ENCODE measurements at regions not wholly inside any gene's neighbourhood (a gene's known extent, or its start where the extent isn't known, plus 50 kb on each side); places are given as distances from the start of the nearest gene placed in this dataset.
A peak's percentile ranks its signal among the peaks of the same experiment; 100 is the strongest.

DNA sequence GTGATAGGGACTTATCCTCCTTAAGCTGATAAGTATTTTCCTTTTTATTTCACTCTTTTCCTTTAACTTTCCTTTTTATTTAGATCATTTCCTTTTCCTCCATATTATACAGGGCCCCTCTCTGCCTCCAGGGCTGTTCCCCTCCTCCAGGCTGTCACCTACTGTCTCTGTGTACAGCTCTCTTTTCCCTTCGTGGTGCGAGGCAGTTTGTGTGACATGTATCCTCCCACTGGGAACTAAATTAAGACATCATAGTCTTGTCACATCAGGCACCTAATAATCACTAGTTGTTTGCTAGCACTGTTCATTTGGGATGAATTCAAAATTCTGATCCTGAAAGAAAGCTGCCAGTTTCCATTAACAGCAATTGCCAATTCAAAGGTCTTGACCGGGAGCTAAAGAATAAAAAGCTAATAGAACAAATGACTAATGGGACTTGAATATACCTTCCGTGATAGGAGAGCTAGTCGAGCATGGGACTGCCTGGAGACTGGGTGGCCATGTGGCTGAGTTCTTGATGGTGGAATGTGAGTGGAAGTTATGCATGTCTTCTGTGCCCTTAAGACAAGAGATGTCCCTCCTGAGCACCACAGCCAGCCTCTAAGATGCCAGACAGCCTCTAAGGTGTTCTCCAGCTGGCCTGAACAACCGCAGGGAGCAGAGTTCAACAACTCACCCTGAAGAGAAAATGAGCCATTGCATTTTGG is 77.7 kb upstream of the LRRC55 start:
- no peak for DNase-seq

DNA sequence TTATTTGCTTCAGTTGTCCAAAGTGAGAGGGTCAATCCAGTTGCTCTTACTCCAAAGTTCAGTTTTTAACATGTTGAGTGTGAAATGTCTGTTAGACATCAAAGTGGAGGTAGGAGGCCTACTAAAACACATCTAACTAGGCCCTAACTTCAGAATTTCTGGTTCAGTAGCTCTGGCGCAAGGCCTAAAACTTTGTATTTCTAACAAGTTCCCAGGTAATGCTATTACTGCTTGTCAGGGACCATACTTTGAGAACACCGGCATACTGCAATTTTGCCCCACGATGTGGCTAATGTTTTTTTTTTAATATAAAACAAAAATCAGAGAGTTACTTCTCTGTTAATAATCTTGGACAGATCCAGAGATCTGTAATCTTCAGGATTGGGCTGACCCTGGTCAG is 72.4 kb upstream of the LRRC55 start:
- DNase-seq, result no peak

DNA sequence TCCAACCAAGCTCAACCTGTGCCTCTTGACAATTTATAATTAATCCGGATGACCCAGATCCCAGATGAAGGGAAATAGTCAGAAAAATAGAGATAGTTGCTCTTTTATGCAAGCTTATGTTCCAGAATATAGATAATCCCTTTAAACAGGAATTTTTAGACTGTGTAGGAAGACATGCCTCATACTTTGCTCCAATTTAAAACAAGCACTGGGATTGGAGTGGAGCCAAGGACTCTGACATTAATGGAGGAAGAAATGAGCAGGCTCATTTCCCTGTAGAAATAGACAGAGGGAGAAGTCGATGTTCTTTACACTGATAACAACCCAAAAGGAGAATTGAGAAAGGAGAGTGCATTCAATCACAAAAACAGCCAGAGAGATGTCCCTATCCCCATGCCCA is 70.1 kb upstream of the LRRC55 start:
- no peak for DNase-seq

- peak; percentile 87 for DNase-seq
Measured at GRCh38 chr11:57116654-57117053, 65.1 kb upstream of the LRRC55 start.

DNA sequence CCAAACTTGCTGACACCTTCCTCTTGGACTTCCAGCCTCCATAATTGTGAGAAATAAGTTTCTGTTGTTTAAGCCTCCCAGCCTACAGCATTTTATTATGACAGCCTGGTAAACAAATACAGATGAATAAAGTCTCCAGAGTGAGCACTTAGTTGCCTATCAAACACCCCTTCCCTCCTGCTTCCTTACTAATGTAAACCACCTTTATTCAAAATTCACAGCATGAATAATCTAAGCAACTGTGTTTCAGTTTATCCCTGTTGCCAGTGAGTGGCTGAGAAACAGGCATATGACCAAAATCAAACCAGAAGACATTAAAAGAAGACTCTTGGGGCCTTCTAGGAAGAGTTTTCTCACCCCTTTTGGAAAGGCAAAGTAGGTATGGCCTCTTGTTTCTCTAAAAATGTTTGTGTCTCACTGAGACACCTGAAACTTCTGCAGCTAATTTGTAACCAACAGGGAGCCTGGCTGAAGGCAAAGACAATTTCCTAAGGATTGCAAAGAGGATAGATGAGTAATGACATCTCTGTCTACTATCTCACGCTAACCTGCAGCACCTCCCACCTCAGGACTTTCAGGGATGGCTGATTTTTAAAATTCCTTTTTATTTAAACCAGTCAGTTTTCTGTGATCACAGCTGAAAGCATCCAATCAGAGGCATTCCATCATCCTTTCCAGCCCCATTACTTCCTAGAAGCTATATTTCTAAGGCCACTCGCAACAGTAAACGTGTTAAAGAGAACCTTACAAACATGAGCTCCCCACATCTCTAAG is 61.4 kb upstream of the LRRC55 start:
- no peak for DNase-seq

GRCh38 chr11:57121996-57122395 is 59.8 kb upstream of the LRRC55 start:
- DNase-seq, result peak; percentile 18

- no peak for DNase-seq
Measured at GRCh38 chr11:57123590-57123989, 58.2 kb upstream of the LRRC55 start.

DNA sequence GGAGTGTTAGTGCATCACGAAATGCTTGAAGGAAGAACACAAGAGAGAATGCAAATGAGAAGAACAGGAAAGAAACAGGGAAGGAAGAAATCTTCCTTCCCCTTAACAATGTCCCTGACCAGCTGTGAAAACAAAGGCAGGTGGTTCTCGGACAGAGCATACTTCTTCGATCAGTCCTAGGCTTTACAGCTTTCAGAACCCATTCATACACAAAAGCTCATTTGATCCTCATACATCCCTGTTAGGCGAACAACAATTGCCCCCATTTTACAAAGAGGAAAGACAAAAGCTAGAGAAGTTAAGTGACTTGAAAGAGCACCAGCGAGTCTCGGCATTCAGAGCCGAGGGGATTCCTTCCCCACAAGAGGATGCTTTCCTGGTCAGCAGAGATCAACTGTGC is 57.2 kb upstream of the LRRC55 start:
- no peak for DNase-seq

- DNase-seq, result no peak
Measured at GRCh38 chr11:57124917-57125316, 56.8 kb upstream of the LRRC55 start.

- peak; percentile 92 for DNase-seq
Measured at GRCh38 chr11:57126766-57127400, 54.9 kb upstream of the LRRC55 start.

DNA sequence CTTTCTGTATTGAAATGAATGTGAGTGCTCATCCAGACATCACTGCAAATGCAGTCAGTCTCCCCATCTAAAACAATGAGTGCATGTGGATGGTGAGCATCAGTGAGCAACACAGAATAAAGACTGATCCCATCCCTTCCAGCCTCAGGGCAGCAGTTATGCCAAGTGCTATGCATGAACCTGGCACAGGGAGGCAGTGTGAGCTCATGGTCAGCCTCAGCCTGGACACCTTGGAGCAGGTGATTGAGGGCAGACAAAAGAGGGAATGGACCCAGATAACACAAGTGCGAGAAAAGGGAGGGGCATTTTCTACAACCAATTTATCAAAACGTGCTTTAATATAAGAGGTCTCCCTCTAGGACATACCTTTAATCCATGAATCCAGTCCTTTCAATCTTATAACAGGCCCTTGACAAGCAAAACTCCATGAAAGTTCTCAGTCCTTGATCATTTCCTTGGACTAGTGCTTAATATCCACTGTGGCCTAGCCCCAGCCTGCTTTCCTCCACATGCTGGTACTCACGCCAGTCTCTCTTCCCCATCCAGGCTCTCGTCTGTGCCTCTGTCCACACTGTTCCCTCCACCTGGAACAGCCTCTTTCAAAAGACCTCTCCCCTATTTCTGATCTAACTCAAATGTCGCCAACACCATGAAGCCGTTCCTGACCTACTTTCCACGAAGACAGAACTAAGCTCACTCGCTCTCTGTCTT is 50.5 kb upstream of the LRRC55 start:
- peak; percentile 57 for DNase-seq

Measured in OCI-M1 (cell line).